Caco-2 (cell line): ENCODE measurements at regions not wholly inside any gene's neighbourhood (a gene's known extent, or its start where the extent isn't known, plus 50 kb on each side); places are given as distances from the start of the nearest gene placed in this dataset.

Source experiments
- BruUV-seq: library from RNA; stranded (reverse); fragments of 400-500 nt; replicated peaks from 2 replicates; lab custom pipeline; 2021; lab: Mats Ljungman, UMichigan
- CTCF ChIA-PET: fragments of 300-600 bp; sonication (Branson Sonifier 250); formaldehyde crosslinking; loops from one replicate; lab custom pipeline; 2022; ENCODE audit warnings: antibody characterized with exemption; lab: Charles Lee
- POLR2A ChIA-PET: fragments of 300-600 bp; sonication (Branson Sonifier 250); formaldehyde crosslinking; loops from one replicate; lab custom pipeline; 2022; ENCODE audit warnings: antibody characterized with exemption; lab: Charles Lee
- DNase-seq, 2 experiments: peaks; one replicate each; pipeline versions ENCODE4 v3.0.0 to v3.0.0-alpha.2; 2020 to 2022
- H3K27me3 ChIP-seq: replicated peaks from 2 replicates; pipeline ENCODE4 v1.6.0; 2011; ENCODE audit warnings: low read length; ENCODE audit not compliant: control insufficient read depth, insufficient read depth
- H3K36me3 ChIP-seq: 2 replicates; pipeline ENCODE4 v1.5.1; 2011; ENCODE audit warnings: low read length; ENCODE audit not compliant: control insufficient read depth, insufficient read depth
- H3K4me1 ChIP-seq: fragments of 250-450 bp; sonication (Bioruptor Pico); 2 replicates; pipeline ENCODE4 v1.5.1; 2020; ENCODE audit warnings: mild to moderate bottlenecking
- H3K4me3 ChIP-seq: 2 replicates; pipeline ENCODE4 v1.5.1; 2011; ENCODE audit warnings: low read depth, mild to moderate bottlenecking, control low read depth, low read length
- H3K9me3 ChIP-seq: fragments of 250-450 bp; sonication (Bioruptor Pico); 2 replicates; pipeline ENCODE4 v1.5.1; 2020; ENCODE audit warnings: mild to moderate bottlenecking, moderate library complexity
- H3K27ac Mint-ChIP-seq: one replicate; pipeline ENCODE4 v1.8.0; 2022; ENCODE audit warnings: mixed read lengths; ENCODE audit not compliant: unreplicated experiment
- H3K27me3 Mint-ChIP-seq: one replicate; pipeline ENCODE4 v1.8.0; 2022; ENCODE audit warnings: mixed read lengths; ENCODE audit not compliant: insufficient read depth, unreplicated experiment
- H3K36me3 Mint-ChIP-seq: one replicate; pipeline ENCODE4 v1.8.0; 2022; ENCODE audit warnings: mild to moderate bottlenecking, mixed read lengths; ENCODE audit not compliant: insufficient read depth, unreplicated experiment
- H3K4me1 Mint-ChIP-seq: one replicate; pipeline ENCODE4 v1.8.0; 2022; ENCODE audit warnings: low read depth, mixed read lengths; ENCODE audit not compliant: unreplicated experiment
- H3K4me3 Mint-ChIP-seq: one replicate; pipeline ENCODE4 v1.8.0; 2022; ENCODE audit warnings: mild to moderate bottlenecking, moderate library complexity, mixed read lengths; ENCODE audit not compliant: unreplicated experiment
- H3K9me3 Mint-ChIP-seq: one replicate; pipeline ENCODE4 v1.8.0; 2022; ENCODE audit warnings: mixed read lengths; ENCODE audit not compliant: unreplicated experiment
- intact Hi-C: fragments of 100-400 bp; cut with micrococcal nuclease; formaldehyde crosslinking; loops from one replicate; pipeline ENCODE4 v1.10.0; 2022; ENCODE audit not compliant: unreplicated experiment
- TF ChIP-seq, protein P1 (sequence below), 2 experiments: fragments of 200-600 bp in 1 of 2; IDR thresholded peaks; 1 replicate in 1 of 2; 2 replicates in 1 of 2; pipeline versions ENCODE4 v1.5.1 to v1.8.0; 2011 to 2022; ENCODE audit warnings: antibody characterized with exemption in 1 of 2, control low read depth in 1 of 2, inconsistent platforms in 1 of 2, low read depth in 1 of 2, low read length in 1 of 2, mild to moderate bottlenecking in 1 of 2, moderate library complexity in 1 of 2; ENCODE audit not compliant: insufficient read depth in 1 of 2, severe bottlenecking in 1 of 2, unreplicated experiment in 1 of 2

DNA sequence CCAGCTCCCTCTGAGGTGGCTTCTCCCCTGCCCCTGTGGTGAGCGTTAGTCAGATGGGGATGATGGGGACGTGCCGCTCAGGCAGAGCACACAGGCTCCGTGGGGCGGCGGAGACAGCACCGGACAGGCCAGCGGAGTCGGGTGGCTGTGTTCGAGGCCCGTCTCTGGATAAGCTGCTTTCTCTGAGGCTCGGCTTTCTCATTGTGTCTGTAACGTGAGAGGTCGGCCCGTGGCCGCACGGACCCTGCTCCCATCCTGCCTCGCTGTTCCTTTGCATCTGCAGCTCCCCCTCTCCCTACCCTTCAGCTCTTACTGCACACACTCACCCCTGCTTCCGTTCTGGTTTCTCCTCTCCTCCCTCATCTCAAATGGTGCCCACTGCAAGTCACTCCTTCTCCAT, 62.5 kb downstream of the FAM43A start:
- ChIA-PET CTCF (no interaction called here), POLR2A (no interaction called here)
- H3K4me1 ChIP-seq, result peaks cover 4% of the 10 kb centered on the region; the same call in 1 of the 2 replicates
- H3K27ac Mint-ChIP-seq, result no peak overlapping the region
- TF ChIP-seq, protein P1, sequence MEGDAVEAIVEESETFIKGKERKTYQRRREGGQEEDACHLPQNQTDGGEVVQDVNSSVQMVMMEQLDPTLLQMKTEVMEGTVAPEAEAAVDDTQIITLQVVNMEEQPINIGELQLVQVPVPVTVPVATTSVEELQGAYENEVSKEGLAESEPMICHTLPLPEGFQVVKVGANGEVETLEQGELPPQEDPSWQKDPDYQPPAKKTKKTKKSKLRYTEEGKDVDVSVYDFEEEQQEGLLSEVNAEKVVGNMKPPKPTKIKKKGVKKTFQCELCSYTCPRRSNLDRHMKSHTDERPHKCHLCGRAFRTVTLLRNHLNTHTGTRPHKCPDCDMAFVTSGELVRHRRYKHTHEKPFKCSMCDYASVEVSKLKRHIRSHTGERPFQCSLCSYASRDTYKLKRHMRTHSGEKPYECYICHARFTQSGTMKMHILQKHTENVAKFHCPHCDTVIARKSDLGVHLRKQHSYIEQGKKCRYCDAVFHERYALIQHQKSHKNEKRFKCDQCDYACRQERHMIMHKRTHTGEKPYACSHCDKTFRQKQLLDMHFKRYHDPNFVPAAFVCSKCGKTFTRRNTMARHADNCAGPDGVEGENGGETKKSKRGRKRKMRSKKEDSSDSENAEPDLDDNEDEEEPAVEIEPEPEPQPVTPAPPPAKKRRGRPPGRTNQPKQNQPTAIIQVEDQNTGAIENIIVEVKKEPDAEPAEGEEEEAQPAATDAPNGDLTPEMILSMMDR (IDR thresholded peaks at IDR 0.05; ENCODE audit: insufficient read depth in 1 of 2, low read depth in 1 of 2, low read length in 1 of 2, severe bottlenecking in 1 of 2, unreplicated experiment in 1 of 2), result no peak
- H3K4me3 ChIP-seq, result no peak overlapping the region
- H3K9me3 Mint-ChIP-seq, result no peaks in the 10 kb centered on the region
- H3K9me3 ChIP-seq, result no peaks in the 10 kb centered on the region
- H3K27me3 ChIP-seq, result no peaks in the 10 kb centered on the region
- H3K4me3 Mint-ChIP-seq, result no peak overlapping the region
- BruUV-seq, result no TSS peak
- H3K4me1 Mint-ChIP-seq, result peaks cover 7% of the 10 kb centered on the region
- intact Hi-C loops, result no loop called here
- no peaks in the 10 kb centered on the region for H3K36me3 Mint-ChIP-seq
- H3K27me3 Mint-ChIP-seq, result no peaks in the 10 kb centered on the region
- no peak for DNase-seq
- H3K36me3 ChIP-seq, result no peaks in the 10 kb centered on the region; the same call in 1 of the 2 replicates

DNA sequence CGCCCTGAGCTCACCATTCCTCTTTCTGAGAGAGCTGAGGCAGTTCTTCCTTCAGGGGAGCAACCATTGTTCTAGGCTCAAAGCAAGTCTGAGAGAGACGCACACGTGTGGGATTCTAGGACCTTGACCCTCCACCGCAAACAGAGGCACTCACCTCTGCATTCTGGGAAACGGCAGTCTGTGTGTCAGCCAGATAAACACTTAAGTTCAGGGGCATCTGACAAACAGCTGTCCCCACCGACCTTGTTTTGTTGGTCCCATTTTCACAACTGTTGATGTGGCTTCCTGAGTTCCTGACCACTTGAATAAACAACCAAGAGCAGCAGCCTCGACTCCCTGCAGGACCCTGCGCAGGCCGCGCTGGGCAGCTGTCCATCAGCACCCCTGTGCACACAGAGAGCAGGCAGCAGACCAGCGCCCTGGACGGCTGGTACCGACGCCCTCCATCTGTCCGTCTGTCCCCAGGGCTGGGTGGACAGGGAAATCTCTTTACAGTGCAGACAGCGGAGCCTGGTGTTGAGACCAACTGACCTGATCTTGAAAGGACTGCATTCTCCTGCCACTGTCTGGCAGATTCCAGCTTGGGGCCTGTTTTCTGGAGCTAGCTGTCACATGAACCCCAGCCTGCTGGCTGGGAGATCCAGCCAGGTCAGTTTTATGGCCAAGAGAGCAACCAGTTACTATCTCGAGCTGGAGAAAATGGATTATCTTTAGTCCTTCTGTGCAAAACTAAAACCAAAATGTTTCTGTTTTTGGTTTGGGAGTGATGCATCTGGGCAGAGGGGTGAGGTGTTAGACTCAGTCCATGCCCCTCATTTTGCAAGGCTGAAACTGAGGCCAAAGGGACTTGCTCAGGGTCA, 64.2 kb downstream of the FAM43A start:
- no peaks in the 10 kb centered on the region for H3K9me3 Mint-ChIP-seq
- no peaks in the 10 kb centered on the region for H3K36me3 Mint-ChIP-seq
- BruUV-seq, result no TSS peak
- peaks cover 7% of the 10 kb centered on the region for H3K4me1 Mint-ChIP-seq
- Histone ChIP-seq H3K36me3 (no peaks in the 10 kb centered on the region), H3K4me3 (no peak overlapping the region), H3K27me3 (no peaks in the 10 kb centered on the region), H3K4me1 (peaks cover 4% of the 10 kb centered on the region; the same call in 1 of the 2 replicates), H3K9me3 (no peaks in the 10 kb centered on the region)
- H3K4me3 Mint-ChIP-seq, result no peak overlapping the region
- no peak overlapping the region for H3K27ac Mint-ChIP-seq
- POLR2A ChIA-PET, result interaction anchor here (0.7 kb wide), 1 partner anchor 67 kb away, joined by 3 read pairs; no protein-coding TSS in a partner anchor
- intact Hi-C loops, result loop anchor here (1.0 kb wide), 1 partner anchor 13 kb away; no protein-coding TSS in a partner anchor
- CTCF ChIA-PET, result interaction anchor here (0.7 to 1.9 kb wide), 2 partner anchors 67 to 167 kb away, joined by 5 to 7 read pairs; no protein-coding TSS in a partner anchor
- H3K27me3 Mint-ChIP-seq, result no peaks in the 10 kb centered on the region
- TF ChIP-seq, protein P1 (IDR thresholded peaks at IDR 0.05; ENCODE audit: insufficient read depth in 1 of 2, low read depth in 1 of 2, low read length in 1 of 2, severe bottlenecking in 1 of 2, unreplicated experiment in 1 of 2), result no peak
- DNase-seq, result peak in 1 of 2 experiments; percentile 11

DNA sequence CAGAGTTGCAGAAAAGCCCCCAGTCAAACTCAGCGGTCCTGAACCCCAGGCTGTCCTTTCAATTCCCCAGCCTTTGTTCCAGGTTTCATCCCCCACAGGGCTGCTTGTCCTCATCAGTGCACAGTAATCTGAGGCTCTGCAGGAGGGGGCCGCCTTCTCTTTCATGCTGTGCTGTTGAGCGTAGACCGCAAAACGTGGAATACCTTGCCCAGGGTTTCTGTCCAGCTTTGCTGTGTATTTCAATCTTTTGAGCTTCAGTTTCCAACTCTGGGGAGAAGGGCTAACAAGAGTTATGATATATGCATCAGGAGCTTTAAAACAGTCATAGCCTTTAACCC, 64.8 kb downstream of the FAM43A start:
- Mint-ChIP-seq H3K9me3 (no peaks in the 10 kb centered on the region), H3K27me3 (no peaks in the 10 kb centered on the region), H3K36me3 (no peaks in the 10 kb centered on the region), H3K4me1 (peaks cover 7% of the 10 kb centered on the region), H3K4me3 (no peak overlapping the region), H3K27ac (no peak overlapping the region)
- CTCF ChIA-PET, result interaction anchor here (0.7 to 1.9 kb wide), 2 partner anchors 68 to 167 kb away, joined by 5 to 7 read pairs; no protein-coding TSS in a partner anchor
- POLR2A ChIA-PET, result interaction anchor here (0.7 kb wide), 1 partner anchor 68 kb away, joined by 3 read pairs; no protein-coding TSS in a partner anchor
- H3K9me3 ChIP-seq, result no peaks in the 10 kb centered on the region
- no peaks in the 10 kb centered on the region for H3K36me3 ChIP-seq
- DNase-seq, result no peak
- H3K4me1 ChIP-seq, result peaks cover 4% of the 10 kb centered on the region; the same call in 1 of the 2 replicates
- no peak overlapping the region for H3K4me3 ChIP-seq
- TF ChIP-seq, protein P1 (IDR thresholded peaks at IDR 0.05; ENCODE audit: insufficient read depth in 1 of 2, low read depth in 1 of 2, low read length in 1 of 2, severe bottlenecking in 1 of 2, unreplicated experiment in 1 of 2), result no peak
- intact Hi-C loops, result loop anchor here (1.0 kb wide), 1 partner anchor 13 kb away; no protein-coding TSS in a partner anchor
- H3K27me3 ChIP-seq, result no peaks in the 10 kb centered on the region
- BruUV-seq, result no TSS peak
